ENCODE measurements at regions not wholly inside any gene's neighbourhood (a gene's known extent, or its start where the extent isn't known, plus 50 kb on each side); places are given as distances from the start of the nearest gene placed in this dataset.

GRCh38 chr6:43972179-43972912 is 154.9 kb downstream of the MRPL14 start:
- Histone ChIP-seq H3K9me3 (peaks cover 0 to 4% (median 0%) of the 10 kb centered on the region in 4 donors), H3K36me3 (no peaks in the 10 kb centered on the region), H3K4me3 (no peak overlapping the region), H3K27me3 (no peaks in the 10 kb centered on the region), H3K27ac (peak overlapping the region; percentile 73 to 86 (median 78)), H3K4me1 (peaks cover 0 to 34% (median 31%) of the 10 kb centered on the region in 4 donors)
- intact Hi-C loops (cut with DNase I) = loop anchor here (1.0 to 5.0 kb wide), 2 partner anchors 75 to 202 kb away; partner anchors contain the start of gene VEGFA
- DNase-seq = no peak
- TF ChIP-seq, protein P1, sequence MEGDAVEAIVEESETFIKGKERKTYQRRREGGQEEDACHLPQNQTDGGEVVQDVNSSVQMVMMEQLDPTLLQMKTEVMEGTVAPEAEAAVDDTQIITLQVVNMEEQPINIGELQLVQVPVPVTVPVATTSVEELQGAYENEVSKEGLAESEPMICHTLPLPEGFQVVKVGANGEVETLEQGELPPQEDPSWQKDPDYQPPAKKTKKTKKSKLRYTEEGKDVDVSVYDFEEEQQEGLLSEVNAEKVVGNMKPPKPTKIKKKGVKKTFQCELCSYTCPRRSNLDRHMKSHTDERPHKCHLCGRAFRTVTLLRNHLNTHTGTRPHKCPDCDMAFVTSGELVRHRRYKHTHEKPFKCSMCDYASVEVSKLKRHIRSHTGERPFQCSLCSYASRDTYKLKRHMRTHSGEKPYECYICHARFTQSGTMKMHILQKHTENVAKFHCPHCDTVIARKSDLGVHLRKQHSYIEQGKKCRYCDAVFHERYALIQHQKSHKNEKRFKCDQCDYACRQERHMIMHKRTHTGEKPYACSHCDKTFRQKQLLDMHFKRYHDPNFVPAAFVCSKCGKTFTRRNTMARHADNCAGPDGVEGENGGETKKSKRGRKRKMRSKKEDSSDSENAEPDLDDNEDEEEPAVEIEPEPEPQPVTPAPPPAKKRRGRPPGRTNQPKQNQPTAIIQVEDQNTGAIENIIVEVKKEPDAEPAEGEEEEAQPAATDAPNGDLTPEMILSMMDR (IDR thresholded peaks at IDR 0.05) = peak in 1 of 4 experiments; percentile 10
- TF ChIP-seq POLR2AphosphoS5 (IDR thresholded peaks at IDR 0.05) = no peak
- 85 to 94% methylated on average over 6 of the region's 6 CpGs for WGBS, 2 donors

- Histone ChIP-seq H3K4me1 (peaks cover 0 to 34% (median 31%) of the 10 kb centered on the region in 4 donors), H3K27ac (peak overlapping the region; percentile 73 to 86 (median 78)), H3K36me3 (no peaks in the 10 kb centered on the region), H3K27me3 (no peaks in the 10 kb centered on the region), H3K4me3 (no peak overlapping the region), H3K9me3 (peaks cover 0 to 4% (median 0%) of the 10 kb centered on the region in 4 donors)
- 93 to 98% methylated on average over 2 of the region's 2 CpGs for WGBS, 2 donors
- DNase-seq = no peak
- intact Hi-C loops (cut with DNase I) = loop anchor here (1.0 to 5.0 kb wide), 2 partner anchors 76 to 201 kb away; partner anchors contain the start of gene VEGFA
- no peak for TF ChIP-seq POLR2AphosphoS5 (IDR thresholded peaks at IDR 0.05)
- TF ChIP-seq, protein P1 (IDR thresholded peaks at IDR 0.05) = no peak
- TF ChIP-seq POLR2A (IDR thresholded peaks at IDR 0.05) = no peak
- no peak for TF ChIP-seq EP300 (IDR thresholded peaks at IDR 0.05)
These were observed 155.5 kb downstream of the MRPL14 start for GRCh38 chr6:43971776-43972126.

GRCh38 chr6:43970913-43971775 is 156.1 kb downstream of the MRPL14 start:
- no peaks in the 10 kb centered on the region for H3K36me3 ChIP-seq
- H3K4me1 ChIP-seq = peaks cover 0 to 34% (median 31%) of the 10 kb centered on the region in 4 donors
- H3K9me3 ChIP-seq = peaks cover 0 to 4% (median 0%) of the 10 kb centered on the region in 4 donors
- H3K27ac ChIP-seq = peak overlapping the region; percentile 73 to 86 (median 78)
- 52 to 78% methylated on average over 8 of the region's 8 CpGs for WGBS, 2 donors
- DNase-seq = peak; percentile 75
- intact Hi-C loops (cut with DNase I) = loop anchor here (5.0 kb wide), 1 partner anchor 76 kb away; no protein-coding TSS in a partner anchor
- H3K27me3 ChIP-seq = no peaks in the 10 kb centered on the region
- H3K4me3 ChIP-seq = no peak overlapping the region
- TF ChIP-seq POLR2A (IDR thresholded peaks at IDR 0.05) = no peak
- TF ChIP-seq POLR2AphosphoS5 (IDR thresholded peaks at IDR 0.05) = no peak
- TF ChIP-seq EP300 (IDR thresholded peaks at IDR 0.05) = no peak
- TF ChIP-seq, protein P1 (IDR thresholded peaks at IDR 0.05) = no peak

DNA sequence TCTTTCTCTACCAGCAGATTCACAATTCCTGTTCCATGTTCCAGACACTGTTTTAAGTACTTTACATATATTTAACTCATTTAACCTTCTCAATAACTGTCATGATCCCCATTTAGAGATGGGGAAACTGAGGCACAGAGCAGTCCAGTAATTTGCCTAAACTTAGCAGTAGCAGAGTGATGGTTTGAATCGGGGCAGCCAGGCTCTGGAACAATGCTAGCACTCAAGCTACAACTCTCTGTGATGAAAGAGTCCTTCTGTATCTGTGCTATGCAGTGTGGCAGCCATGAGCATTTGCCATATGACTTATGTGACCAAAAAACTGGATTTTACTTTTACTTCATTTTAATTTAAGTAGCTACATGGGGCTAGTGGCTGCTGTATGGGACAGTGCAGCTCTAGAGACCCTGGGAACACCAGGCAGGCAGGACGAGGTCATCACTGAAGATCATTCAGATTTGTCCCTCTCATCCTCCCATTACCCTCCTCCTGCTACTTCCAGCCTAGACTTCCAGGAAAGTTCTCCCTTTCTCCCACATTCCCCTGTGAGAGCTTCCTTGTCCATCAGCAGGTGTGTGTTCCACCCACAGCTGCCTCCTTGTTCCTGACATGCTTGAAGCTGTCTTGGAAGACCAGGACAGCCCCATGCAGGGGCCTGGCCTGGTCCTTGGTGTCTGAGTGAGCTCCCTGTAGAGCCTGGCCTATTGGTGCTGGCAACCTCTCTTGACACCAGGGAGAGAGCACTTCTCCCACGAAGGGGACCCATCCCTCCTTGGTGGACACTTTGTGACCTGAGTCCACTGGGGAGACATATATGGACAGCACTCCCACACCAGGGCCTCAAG is 157.0 kb downstream of the MRPL14 start:
- H3K27me3 ChIP-seq = no peaks in the 10 kb centered on the region
- WGBS, 2 donors = 78 to 82% methylated on average over 3 of the region's 3 CpGs
- H3K9me3 ChIP-seq = no peaks in the 10 kb centered on the region
- H3K4me3 ChIP-seq = no peak overlapping the region
- intact Hi-C loops (cut with DNase I) = loop anchor here (5.0 kb wide), 1 partner anchor 77 kb away; no protein-coding TSS in a partner anchor
- H3K4me1 ChIP-seq = peaks cover 0 to 34% (median 31%) of the 10 kb centered on the region in 4 donors
- TF ChIP-seq EP300 (IDR thresholded peaks at IDR 0.05) (no peak), POLR2A (IDR thresholded peaks at IDR 0.05) (no peak), POLR2AphosphoS5 (IDR thresholded peaks at IDR 0.05) (no peak)
- TF ChIP-seq, protein P1 (IDR thresholded peaks at IDR 0.05) = no peak
- H3K36me3 ChIP-seq = no peaks in the 10 kb centered on the region
- no peak overlapping the region for H3K27ac ChIP-seq
- no peak for DNase-seq

All from sigmoid colon (tissue), 6 donors.